ENCODE measurements at regions not wholly inside any gene's neighbourhood (a gene's known extent, or its start where the extent isn't known, plus 50 kb on each side); places are given as distances from the start of the nearest gene placed in this dataset.

GRCh38 chr7:46143949-46144917 lies 223.2 kb upstream of the IGFBP3 start:
- DNase-seq, result no peak
- no peaks in the 10 kb centered on the region for H3K27me3 ChIP-seq (replicated peaks; ENCODE audit: insufficient read depth)
- peak overlapping the region; percentile 47 for H3K4me2 ChIP-seq (ENCODE audit: unreplicated experiment)
- H3K4me1 ChIP-seq (ENCODE audit: insufficient read depth), result peaks cover 44% of the 10 kb centered on the region
- no peaks in the 10 kb centered on the region for H3K9me2 ChIP-seq (ENCODE audit: insufficient read depth)
- 95 to 98% methylated on average over 4 of the region's 4 CpGs for WGBS, 2 experiments (ENCODE audit: low coverage in 1 of 2, low lambda C conversion rate in 2 of 2, missing lambda C conversion rate in 2 of 2)
- H2AFZ ChIP-seq, result peak overlapping the region; percentile 26; the same call in 1 of the 2 replicates
- H4K20me1 ChIP-seq (ENCODE audit: insufficient read depth), result no peaks in the 10 kb centered on the region
- peaks cover 50% of the 10 kb centered on the region for H3F3A ChIP-seq (ENCODE audit: insufficient read depth)
- H3K9me3 ChIP-seq (ENCODE audit: low read depth), result no peaks in the 10 kb centered on the region
- peak overlapping the region; percentile 92 for H3K27ac ChIP-seq
- no peaks in the 10 kb centered on the region for H3K36me3 ChIP-seq (ENCODE audit: low read depth)
- H3K79me2 ChIP-seq (ENCODE audit: insufficient read depth), result no peaks in the 10 kb centered on the region
- no peak for TF ChIP-seq EZH2 (IDR thresholded peaks at IDR 0.05; ENCODE audit: insufficient read depth, poor library complexity, severe bottlenecking)
- TF ChIP-seq EZH2phosphoT487 (IDR thresholded peaks at IDR 0.05; ENCODE audit: insufficient read depth, low read depth), result no peak
- no peak overlapping the region for H3K4me3 ChIP-seq
- peak overlapping the region; percentile 37 for H3K9ac ChIP-seq
- in situ Hi-C loops (cut with MboI), result no loop called here

DNA sequence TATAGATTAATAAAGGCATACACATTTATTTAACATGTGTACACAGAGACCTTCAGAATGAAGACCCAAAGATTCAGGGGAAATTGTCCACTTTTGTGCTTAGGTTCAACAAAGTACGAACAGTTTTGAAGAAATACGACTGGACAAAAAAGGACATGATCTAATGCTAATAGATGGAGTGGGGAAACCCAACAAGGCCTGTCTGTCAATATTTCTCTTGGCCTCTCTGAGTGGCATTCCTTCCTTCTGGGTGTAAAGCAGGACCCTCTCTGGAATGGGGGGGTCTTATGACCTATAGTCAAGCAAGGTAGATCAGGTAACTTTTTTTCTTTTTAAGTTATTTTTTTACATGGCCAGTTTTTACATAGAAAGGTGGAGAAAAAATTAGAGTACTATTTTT lies 222.3 kb upstream of the IGFBP3 start:
- Histone ChIP-seq H2AFZ (no peak overlapping the region; the same call in 1 of the 2 replicates), H3K27ac (peak overlapping the region; percentile 92; the same call in 1 of the 2 replicates), H3K27me3 (replicated peaks; ENCODE audit: insufficient read depth) (no peaks in the 10 kb centered on the region), H3K9me3 (ENCODE audit: low read depth) (no peaks in the 10 kb centered on the region), H3K4me2 (ENCODE audit: unreplicated experiment) (no peak overlapping the region), H3F3A (ENCODE audit: insufficient read depth) (peaks cover 58% of the 10 kb centered on the region), H3K4me1 (ENCODE audit: insufficient read depth) (peaks cover 52% of the 10 kb centered on the region), H3K9me2 (ENCODE audit: insufficient read depth) (no peaks in the 10 kb centered on the region), H3K9ac (no peak overlapping the region), H4K20me1 (ENCODE audit: insufficient read depth) (no peaks in the 10 kb centered on the region), H3K4me3 (no peak overlapping the region), H3K79me2 (ENCODE audit: insufficient read depth) (no peaks in the 10 kb centered on the region), H3K36me3 (ENCODE audit: low read depth) (no peaks in the 10 kb centered on the region)
- TF ChIP-seq EZH2 (IDR thresholded peaks at IDR 0.05; ENCODE audit: insufficient read depth, poor library complexity, severe bottlenecking), result no peak
- no peak for TF ChIP-seq EZH2phosphoT487 (IDR thresholded peaks at IDR 0.05; ENCODE audit: insufficient read depth, low read depth)
- 97 to 100% methylated on average over 2 of the region's 2 CpGs for WGBS, 2 experiments (ENCODE audit: low coverage in 1 of 2, low lambda C conversion rate in 2 of 2, missing lambda C conversion rate in 2 of 2)
- no peak for DNase-seq
- in situ Hi-C loops (cut with MboI), result no loop called here

DNA sequence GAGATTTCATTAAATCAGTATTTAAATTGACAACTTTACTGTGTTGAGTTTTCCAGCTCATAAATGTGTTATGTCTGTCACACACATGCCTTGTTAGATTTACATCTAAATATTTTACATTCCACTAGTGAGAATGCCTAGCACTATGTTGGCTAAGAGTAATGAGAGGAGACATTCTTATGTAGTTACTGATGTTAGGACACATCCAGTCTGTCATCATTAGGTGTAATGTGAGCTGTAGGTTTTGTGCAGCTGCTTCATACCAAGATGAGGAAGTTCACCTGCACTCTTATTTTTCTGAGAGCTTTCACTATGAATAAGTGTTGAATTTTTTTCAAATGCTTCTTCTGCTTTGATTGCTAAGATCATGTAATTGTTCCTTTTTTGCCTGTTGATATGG lies 218.0 kb upstream of the IGFBP3 start:
- Histone ChIP-seq H2AFZ (no peak overlapping the region), H3K79me2 (ENCODE audit: insufficient read depth) (no peaks in the 10 kb centered on the region), H3F3A (ENCODE audit: insufficient read depth) (peaks cover 19% of the 10 kb centered on the region), H3K27ac (peak overlapping the region; percentile 46), H3K9me2 (ENCODE audit: insufficient read depth) (no peaks in the 10 kb centered on the region), H3K4me3 (peak overlapping the region; percentile 12; the same call in 1 of the 2 replicates), H3K27me3 (replicated peaks; ENCODE audit: insufficient read depth) (no peaks in the 10 kb centered on the region), H3K4me1 (ENCODE audit: insufficient read depth) (peaks cover 23% of the 10 kb centered on the region), H3K4me2 (ENCODE audit: unreplicated experiment) (peak overlapping the region; percentile 46), H3K9me3 (ENCODE audit: low read depth) (no peaks in the 10 kb centered on the region), H3K9ac (no peak overlapping the region), H4K20me1 (ENCODE audit: insufficient read depth) (no peaks in the 10 kb centered on the region), H3K36me3 (ENCODE audit: low read depth) (no peaks in the 10 kb centered on the region)
- peak; percentile 77 for DNase-seq
- in situ Hi-C loops (cut with MboI), result no loop called here
- TF ChIP-seq EZH2phosphoT487 (IDR thresholded peaks at IDR 0.05; ENCODE audit: insufficient read depth, low read depth) (peak; percentile 88), EZH2 (IDR thresholded peaks at IDR 0.05; ENCODE audit: insufficient read depth, poor library complexity, severe bottlenecking) (no peak)

DNA sequence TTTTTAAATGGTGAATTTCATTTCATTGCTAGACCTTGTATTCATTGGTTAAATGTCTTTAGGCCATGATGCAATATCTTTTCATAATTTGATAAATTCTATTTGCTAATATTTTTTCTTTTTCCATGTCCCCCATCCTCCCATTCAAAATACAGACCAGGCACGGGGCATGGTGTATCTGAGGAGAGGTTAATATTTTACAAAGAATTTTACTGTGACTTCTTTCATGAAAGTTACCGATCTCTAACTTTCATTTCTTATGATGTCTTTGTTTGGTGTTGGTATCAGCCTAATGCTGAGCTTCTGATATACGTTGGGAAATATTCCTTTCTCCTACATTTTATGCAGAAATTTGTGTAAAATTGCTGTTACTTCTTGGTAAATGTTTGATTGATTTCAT lies 216.7 kb upstream of the IGFBP3 start:
- H2AFZ ChIP-seq, result no peak overlapping the region
- no peak overlapping the region for H3K4me3 ChIP-seq
- TF ChIP-seq EZH2 (IDR thresholded peaks at IDR 0.05; ENCODE audit: insufficient read depth, poor library complexity, severe bottlenecking), result no peak
- TF ChIP-seq EZH2phosphoT487 (IDR thresholded peaks at IDR 0.05; ENCODE audit: insufficient read depth, low read depth), result no peak
- H3K9ac ChIP-seq, result no peak overlapping the region
- H3K9me2 ChIP-seq (ENCODE audit: insufficient read depth), result no peaks in the 10 kb centered on the region
- no peak overlapping the region for H3K27ac ChIP-seq
- DNase-seq, result no peak
- H3K4me2 ChIP-seq (ENCODE audit: unreplicated experiment), result no peak overlapping the region
- no peaks in the 10 kb centered on the region for H3K9me3 ChIP-seq (ENCODE audit: low read depth)
- 95 to 96% methylated on average over 3 of the region's 3 CpGs for WGBS, 2 experiments (ENCODE audit: low coverage in 1 of 2, low lambda C conversion rate in 2 of 2, missing lambda C conversion rate in 2 of 2)
- in situ Hi-C loops (cut with MboI), result no loop called here
- peaks cover 16% of the 10 kb centered on the region for H3K4me1 ChIP-seq (ENCODE audit: insufficient read depth)
- H4K20me1 ChIP-seq (ENCODE audit: insufficient read depth), result no peaks in the 10 kb centered on the region
- H3K79me2 ChIP-seq (ENCODE audit: insufficient read depth), result no peaks in the 10 kb centered on the region
- H3K27me3 ChIP-seq (replicated peaks; ENCODE audit: insufficient read depth), result no peaks in the 10 kb centered on the region
- H3K36me3 ChIP-seq (ENCODE audit: low read depth), result no peaks in the 10 kb centered on the region
- H3F3A ChIP-seq (ENCODE audit: insufficient read depth), result peaks cover 13% of the 10 kb centered on the region

Data from GM23248 (cell line).